HG03469 (cell line): ENCODE measurements at regions not wholly inside any gene's neighbourhood (a gene's known extent, or its start where the extent isn't known, plus 50 kb on each side); places are given as distances from the start of the nearest gene placed in this dataset.
"Not testable (repeated sequence)": the region's sequence is repeated elsewhere in the genome, so short reads cannot be mapped to it uniquely, and the experiment has no call there.

Source experiments
- ATAC-seq: cut with Tn5 transposase; IDR thresholded peaks from one replicate; pipeline ENCODE4 v1.9.1; 2021; ENCODE audit warnings: mild to moderate bottlenecking, moderate library complexity, moderate number of reproducible peaks; ENCODE audit not compliant: unreplicated experiment

GRCh38 chr12:126210448-126210847 is 1145.2 kb downstream of the AACS start:
- no peak for ATAC-seq

GRCh38 chr12:126212824-126213223 is 1147.6 kb downstream of the AACS start:
- no peak for ATAC-seq

GRCh38 chr12:126218697-126219096 is 1153.5 kb downstream of the AACS start:
- no peak for ATAC-seq

- no peak for ATAC-seq
Observed at GRCh38 chr12:126219139-126219538, 1153.9 kb downstream of the AACS start.

- no peak for ATAC-seq
Observed at GRCh38 chr12:126219654-126220279, 1154.5 kb downstream of the AACS start.

- no peak for ATAC-seq
Observed at GRCh38 chr12:126224032-126224431, 1158.8 kb downstream of the AACS start.

- no peak for ATAC-seq
Observed at GRCh38 chr12:126228936-126229335, 1163.7 kb downstream of the AACS start.

- no peak for ATAC-seq
Observed at GRCh38 chr12:126232711-126233110, 1167.5 kb downstream of the AACS start.

- no peak for ATAC-seq
Observed at GRCh38 chr12:126233625-126234024, 1168.4 kb downstream of the AACS start.

GRCh38 chr12:126243814-126244440 is 1178.7 kb downstream of the AACS start:
- no peak for ATAC-seq

GRCh38 chr12:126247936-126248335 is 1182.7 kb downstream of the AACS start:
- no peak for ATAC-seq

GRCh38 chr12:126248871-126249403 is 1183.7 kb downstream of the AACS start:
- no peak for ATAC-seq

- no peak for ATAC-seq
Observed at GRCh38 chr12:126258190-126258589, 1193.0 kb downstream of the AACS start.

- no peak for ATAC-seq
Observed at GRCh38 chr12:126262829-126263228, 1197.6 kb downstream of the AACS start.

- no peak for ATAC-seq
Observed at GRCh38 chr12:126268222-126268621, 1203.0 kb downstream of the AACS start.

GRCh38 chr12:126271159-126271558 is 1205.9 kb downstream of the AACS start:
- no peak for ATAC-seq

GRCh38 chr12:126282691-126283090 is 1217.5 kb downstream of the AACS start:
- ATAC-seq: no peak

GRCh38 chr12:126286203-126286602 is 1221.0 kb downstream of the AACS start:
- no peak for ATAC-seq

- no peak for ATAC-seq
Observed at GRCh38 chr12:126290456-126290855, 1225.2 kb downstream of the AACS start.

- not testable (repeated sequence) for ATAC-seq
Observed at GRCh38 chr12:126291987-126292386, 1226.8 kb downstream of the AACS start.

- ATAC-seq: no peak
Observed at GRCh38 chr12:126295652-126296051, 1230.4 kb downstream of the AACS start.

- ATAC-seq: no peak
Observed at GRCh38 chr12:126309278-126309677, 1244.0 kb downstream of the AACS start.
